Common myeloid progenitor, CD34-positive (primary cell): ENCODE measurements at regions not wholly inside any gene's neighbourhood (a gene's known extent, or its start where the extent isn't known, plus 50 kb on each side); places are given as distances from the start of the nearest gene placed in this dataset.

Source experiments
- CTCF ChIA-PET: fragments of 350-600 bp; sonication (Branson Sonifier 250); formaldehyde crosslinking; loops from one replicate; lab custom pipeline; 2021; ENCODE audit warnings: antibody characterized with exemption; lab: Charles Lee
- POLR2A ChIA-PET: fragments of 350-600 bp; sonication (Branson Sonifier 250); formaldehyde crosslinking; loops from one replicate; lab custom pipeline; 2021; ENCODE audit warnings: antibody characterized with exemption; lab: Charles Lee
- DNase-seq, 3 donors: peaks; one replicate each; pipeline versions ENCODE4 v3.0.0 to v3.0.0-alpha.2; 2013
- H3K27ac ChIP-seq, 2 experiments: 1 replicate in 1 of 2; 2 replicates in 1 of 2; pipeline ENCODE4 v1.7.0; 2013; ENCODE audit warnings: inconsistent platforms in 2 of 2, low read length in 2 of 2, mild to moderate bottlenecking in 2 of 2, low read depth in 1 of 2, moderate library complexity in 1 of 2; ENCODE audit not compliant: severe bottlenecking in 2 of 2, insufficient read depth in 1 of 2, poor library complexity in 1 of 2
- H3K27me3 ChIP-seq, 5 experiments: replicated peaks in 2 of 5; 1 replicate in 3 of 5; 2 replicates in 2 of 5; pipeline versions ENCODE4 v1.6.1 to v1.7.0; 2013; ENCODE audit warnings: low read length in 4 of 5, mild to moderate bottlenecking in 2 of 5, moderate library complexity in 2 of 5, inconsistent platforms in 1 of 5; ENCODE audit not compliant: insufficient read depth in 5 of 5, control insufficient read depth in 4 of 5
- H3K36me3 ChIP-seq, 4 experiments: 1 replicate in 2 of 4; 2 replicates in 2 of 4; pipeline versions ENCODE4 v1.6.1 to v1.7.0; 2013; ENCODE audit warnings: low read length in 3 of 4, control low read depth in 1 of 4, mild to moderate bottlenecking in 1 of 4; ENCODE audit not compliant: control insufficient read depth in 4 of 4, insufficient read depth in 4 of 4
- H3K4me1 ChIP-seq, 4 experiments: 1 replicate in 3 of 4; 2 replicates in 1 of 4; pipeline versions ENCODE4 v1.6.1 to v1.7.1; 2013; ENCODE audit warnings: low read length in 3 of 4, mild to moderate bottlenecking in 3 of 4, control low read depth in 1 of 4, inconsistent platforms in 1 of 4, moderate library complexity in 1 of 4; ENCODE audit not compliant: control insufficient read depth in 4 of 4, insufficient read depth in 4 of 4; ENCODE audit errors: control extremely low read depth in 1 of 4
- H3K4me3 ChIP-seq, 7 experiments: 1 replicate in 4 of 7; 2 replicates in 3 of 7; pipeline versions ENCODE4 v1.5.1 to v1.7.0; 2013; ENCODE audit warnings: mild to moderate bottlenecking in 7 of 7, low read length in 6 of 7, moderate library complexity in 6 of 7, inconsistent platforms in 2 of 7, low read depth in 2 of 7, control low read depth in 1 of 7; ENCODE audit not compliant: insufficient read depth in 4 of 7, control insufficient read depth in 1 of 7; ENCODE audit errors: extremely low read depth in 1 of 7
- H3K9me3 ChIP-seq, 5 experiments: 1 replicate in 4 of 5; 2 replicates in 1 of 5; pipeline versions ENCODE4 v1.6.1 to v1.7.1; 2013; ENCODE audit warnings: low read length in 4 of 5, mild to moderate bottlenecking in 2 of 5, inconsistent platforms in 1 of 5, low read depth in 1 of 5, moderate library complexity in 1 of 5; ENCODE audit not compliant: control insufficient read depth in 4 of 5, insufficient read depth in 2 of 5; ENCODE audit errors: control extremely low read depth in 1 of 5
- WGBS: methylation state at CpG from one replicate; pipeline ENCODE4 v1.1.5; 2013; ENCODE audit not compliant: insufficient coverage; 5-methylcytosine and 5-hydroxymethylcytosine counted together

GRCh38 chr1:38436749-38437148 lies 390.2 kb upstream of the POU3F1 start:
- Histone ChIP-seq H3K36me3 (no peaks in the 10 kb centered on the region), H3K27me3 (peaks cover 0 to 20% (median 7%) of the 10 kb centered on the region in 5 experiments), H3K4me3 (no peak overlapping the region), H3K9me3 (peaks cover 0 to 15% (median 1%) of the 10 kb centered on the region in 5 experiments), H3K4me1 (no peaks in the 10 kb centered on the region), H3K27ac (no peak overlapping the region)
- 43% methylated on average over 1 of the region's 4 CpGs for WGBS
- ChIA-PET CTCF (no interaction called here), POLR2A (no interaction called here)
- DNase-seq: no peak

- Histone ChIP-seq H3K27me3 (peaks cover 0 to 26% (median 7%) of the 10 kb centered on the region in 5 experiments), H3K36me3 (no peaks in the 10 kb centered on the region), H3K27ac (no peak overlapping the region), H3K4me1 (no peaks in the 10 kb centered on the region), H3K9me3 (peaks cover 0 to 8% (median 1%) of the 10 kb centered on the region in 5 experiments), H3K4me3 (no peak overlapping the region)
- CTCF ChIA-PET: no interaction called here
- WGBS: no CpG with 5 or more reads among the region's 9 CpGs
- no peak for DNase-seq
- POLR2A ChIA-PET: no interaction called here
Observed at GRCh38 chr1:38436006-38436405, 389.4 kb upstream of the POU3F1 start.

- H3K4me3 ChIP-seq: no peak overlapping the region
- H3K4me1 ChIP-seq: no peaks in the 10 kb centered on the region
- ChIA-PET CTCF (no interaction called here), POLR2A (no interaction called here)
- no peak overlapping the region for H3K27ac ChIP-seq
- DNase-seq: no peak
- WGBS: 78% methylated on average over 7 of the region's 10 CpGs
- H3K9me3 ChIP-seq: no peaks in the 10 kb centered on the region
- H3K36me3 ChIP-seq: no peaks in the 10 kb centered on the region
- peaks cover 0 to 27% (median 6%) of the 10 kb centered on the region in 5 experiments for H3K27me3 ChIP-seq
Observed at GRCh38 chr1:38433084-38433722, 386.6 kb upstream of the POU3F1 start.

- ChIA-PET CTCF (no interaction called here), POLR2A (no interaction called here)
Observed at GRCh38 chr1:38431535-38432376, 385.2 kb upstream of the POU3F1 start.

GRCh38 chr1:38430949-38431348 lies 384.4 kb upstream of the POU3F1 start:
- H3K27me3 ChIP-seq: peaks cover 0 to 27% (median 6%) of the 10 kb centered on the region in 5 experiments
- H3K4me1 ChIP-seq: no peaks in the 10 kb centered on the region
- H3K9me3 ChIP-seq: no peaks in the 10 kb centered on the region
- H3K4me3 ChIP-seq: no peak overlapping the region
- no peak for DNase-seq
- POLR2A ChIA-PET: no interaction called here
- H3K36me3 ChIP-seq: no peaks in the 10 kb centered on the region
- no peak overlapping the region for H3K27ac ChIP-seq
- CTCF ChIA-PET: no interaction called here

More at GRCh38 chr1:38431535-38432376, 385.2 kb upstream of the POU3F1 start:
- DNase-seq: no peak
- Histone ChIP-seq H3K27me3 (peaks cover 0 to 27% (median 6%) of the 10 kb centered on the region in 5 experiments), H3K36me3 (no peaks in the 10 kb centered on the region), H3K4me3 (no peak overlapping the region), H3K9me3 (no peaks in the 10 kb centered on the region), H3K27ac (no peak overlapping the region), H3K4me1 (no peaks in the 10 kb centered on the region)
- 67% methylated on average over 1 of the region's 3 CpGs for WGBS

GRCh38 chr1:38424677-38425076 lies 378.1 kb upstream of the POU3F1 start:
- ChIA-PET CTCF (interaction anchor here (0.6 kb wide), 1 partner anchor 1225 kb away, joined by 3 read pairs; no protein-coding TSS in a partner anchor), POLR2A (no interaction called here)
- H3K4me3 ChIP-seq: no peak overlapping the region
- no peaks in the 10 kb centered on the region for H3K4me1 ChIP-seq
- peaks cover 0 to 9% (median 0%) of the 10 kb centered on the region in 5 experiments for H3K9me3 ChIP-seq
- H3K36me3 ChIP-seq: no peaks in the 10 kb centered on the region
- peaks cover under 1 to 25% (median 5%) of the 10 kb centered on the region in 5 experiments for H3K27me3 ChIP-seq
- 95% methylated on average over 2 of the region's 2 CpGs for WGBS
- no peak overlapping the region for H3K27ac ChIP-seq
- no peak for DNase-seq

- H3K4me1 ChIP-seq: no peaks in the 10 kb centered on the region
- no peak overlapping the region for H3K4me3 ChIP-seq
- CTCF ChIA-PET: no interaction called here
- POLR2A ChIA-PET: no interaction called here
- WGBS: 45% methylated on average over 4 of the region's 4 CpGs
- H3K36me3 ChIP-seq: no peaks in the 10 kb centered on the region
- no peak for DNase-seq
- H3K27me3 ChIP-seq: peaks cover 2 to 21% (median 5%) of the 10 kb centered on the region in 5 experiments
- H3K27ac ChIP-seq: no peak overlapping the region
- peaks cover 0 to 9% (median 0%) of the 10 kb centered on the region in 5 experiments for H3K9me3 ChIP-seq
Observed at GRCh38 chr1:38420666-38421065, 374.1 kb upstream of the POU3F1 start.
